HG03135 (cell line): ENCODE measurements at regions not wholly inside any gene's neighbourhood (a gene's known extent, or its start where the extent isn't known, plus 50 kb on each side); places are given as distances from the start of the nearest gene placed in this dataset.

Experiments
- ATAC-seq: cut with Tn5 transposase; IDR thresholded peaks from one replicate; pipeline ENCODE4 v1.9.1; 2021; ENCODE audit warnings: mild to moderate bottlenecking, moderate library complexity; ENCODE audit not compliant: unreplicated experiment

- ATAC-seq, result no peak
Observed at GRCh38 chr18:41269294-41269693, 685.7 kb upstream of the PIK3C3 start.

- no peak for ATAC-seq
Observed at GRCh38 chr18:41268271-41268670, 686.8 kb upstream of the PIK3C3 start.

GRCh38 chr18:41266616-41267015, 688.4 kb upstream of the PIK3C3 start:
- no peak for ATAC-seq

GRCh38 chr18:41266204-41266603, 688.8 kb upstream of the PIK3C3 start:
- ATAC-seq, result no peak

- ATAC-seq, result no peak
Observed at GRCh38 chr18:41265047-41265446, 690.0 kb upstream of the PIK3C3 start.

- ATAC-seq, result no peak
Observed at GRCh38 chr18:41263956-41264355, 691.1 kb upstream of the PIK3C3 start.

GRCh38 chr18:41262688-41263087, 692.3 kb upstream of the PIK3C3 start:
- no peak for ATAC-seq

- no peak for ATAC-seq
Observed at GRCh38 chr18:41244591-41245037, 710.4 kb upstream of the PIK3C3 start.

GRCh38 chr18:41237317-41237716, 717.7 kb upstream of the PIK3C3 start:
- ATAC-seq, result no peak

- no peak for ATAC-seq
Observed at GRCh38 chr18:41231681-41232080, 723.4 kb upstream of the PIK3C3 start.

- no peak for ATAC-seq
Observed at GRCh38 chr18:41227993-41228392, 727.0 kb upstream of the PIK3C3 start.

- ATAC-seq, result no peak
Observed at GRCh38 chr18:41226911-41227310, 728.1 kb upstream of the PIK3C3 start.

GRCh38 chr18:41226186-41226585, 728.8 kb upstream of the PIK3C3 start:
- ATAC-seq, result no peak

- ATAC-seq, result no peak
Observed at GRCh38 chr18:41216341-41217003, 738.6 kb upstream of the PIK3C3 start.

- ATAC-seq, result no peak
Observed at GRCh38 chr18:41207706-41208105, 747.3 kb upstream of the PIK3C3 start.

- no peak for ATAC-seq
Observed at GRCh38 chr18:41206341-41206830, 748.6 kb upstream of the PIK3C3 start.

- ATAC-seq, result no peak
Observed at GRCh38 chr18:41199212-41199611, 755.8 kb upstream of the PIK3C3 start.

- no peak for ATAC-seq
Observed at GRCh38 chr18:41197967-41198366, 757.1 kb upstream of the PIK3C3 start.

GRCh38 chr18:41170346-41170745, 784.7 kb upstream of the PIK3C3 start:
- no peak for ATAC-seq

- ATAC-seq, result no peak
Observed at GRCh38 chr18:41165625-41166024, 789.4 kb upstream of the PIK3C3 start.

GRCh38 chr18:41162781-41163180, 792.3 kb upstream of the PIK3C3 start:
- no peak for ATAC-seq

- no peak for ATAC-seq
Observed at GRCh38 chr18:41162191-41162590, 792.8 kb upstream of the PIK3C3 start.
